Heart left ventricle (tissue), 16 donors: ENCODE measurements at regions not wholly inside any gene's neighbourhood (a gene's known extent, or its start where the extent isn't known, plus 50 kb on each side); places are given as distances from the start of the nearest gene placed in this dataset.

Source experiments
- ATAC-seq, 4 donors: fragments of 200-7000 bp; cut with Tn5 transposase; one replicate each; pipeline ENCODE4 v1.9.1; 2020 to 2022; ENCODE audit warnings: moderate library complexity in 4 of 4, mild to moderate bottlenecking in 3 of 4, moderate number of reproducible peaks in 1 of 4
- DNase-seq, 5 donors: peaks; one replicate each; pipeline ENCODE4 v3.0.0-alpha.2; 2020
- H3K27ac ChIP-seq, 12 donors: fragments of 200-600 bp; sonication (generic) in 4 of 12; one replicate each; pipeline versions ENCODE4 v1.5.0 to v1.8.0; 2016 to 2022; ENCODE audit warnings: mild to moderate bottlenecking in 2 of 12
- H3K27me3 ChIP-seq, 9 donors: fragments of 200-600 bp; sonication (generic) in 2 of 9; one replicate each; pipeline versions ENCODE4 v1.5.1 to v1.8.0; 2016 to 2022; ENCODE audit warnings: mild to moderate bottlenecking in 3 of 9
- H3K36me3 ChIP-seq, 9 donors: fragments of 200-600 bp; sonication (generic) in 2 of 9; one replicate each; pipeline versions ENCODE4 v1.5.0 to v1.8.0; 2018 to 2022; ENCODE audit warnings: mild to moderate bottlenecking in 2 of 9
- H3K4me1 ChIP-seq, 12 donors: fragments of 200-600 bp; sonication (generic) in 4 of 12; one replicate each; pipeline versions ENCODE4 v1.5.0 to v1.8.0; 2016 to 2022; ENCODE audit warnings: mild to moderate bottlenecking in 3 of 12
- H3K4me3 ChIP-seq, 12 donors: fragments of 200-600 bp; sonication (generic) in 4 of 12; one replicate each; pipeline versions ENCODE4 v1.5.0 to v1.8.0; 2017 to 2022; ENCODE audit warnings: mild to moderate bottlenecking in 9 of 12, moderate library complexity in 4 of 12
- H3K9me3 ChIP-seq, 12 donors: fragments of 200-600 bp; sonication (generic) in 4 of 12; one replicate each; pipeline versions ENCODE4 v1.5.0 to v1.8.0; 2016 to 2022; ENCODE audit warnings: mild to moderate bottlenecking in 1 of 12
- POLR2A ChIP-seq, 2 donors: fragments of 450-650 bp; IDR thresholded peaks; one replicate each; pipeline ENCODE4 v1.6.1; 2017; ENCODE audit warnings: antibody characterized with exemption in 2 of 2, mild to moderate bottlenecking in 2 of 2, moderate library complexity in 2 of 2
- WGBS, 4 donors: extraction: QIAGEN DNeasy Blood & Tissue Kit in 2 of 4; methylation state at CpG; one replicate each; pipeline versions ENCODE4 v1.1.5 to v1.1.7; 2013 to 2018; 5-methylcytosine and 5-hydroxymethylcytosine counted together
- intact Hi-C, 10 donors: fragments of 100-400 bp; cut with DNase I; formaldehyde crosslinking; loops; one replicate each; pipeline versions ENCODE4 v1.11.1 to v1.14.2; 2022
- TF ChIP-seq, protein P1 (sequence below), 12 donors: fragments of 200-600 bp; sonication (generic) in 4 of 12; IDR thresholded peaks; one replicate each; pipeline versions ENCODE4 v1.5.0 to v1.8.0; 2018 to 2022; ENCODE audit warnings: antibody characterized with exemption in 12 of 12, mild to moderate bottlenecking in 5 of 12
- donor health status: ischemic (EF 13 %, LVEDD 7.1; RV severe dilation, severe dysfunction).
- donor health status: healthy with polysubstance abuse.
- donor health status: DM: no; HTN: yes; CAD: no.
- donor health status: DM: no; HTN: no; CAD: no.
- donor health status: ischemic (EF 25% LVEDD 6.9; RV normal size, moderate dysfunction).
- donor health status: ischemic (EF 25% LVEDD 5.7; RV mildly dilated, moderate dysfunction).
- donor health status: healthy.
- donor health status: DM: yes; HTN: yes; CAD: no.
- donor health status: ischemic (EF 35%, LVEDD 5.7; RV mildly dilated, moderate dysfunction).
- donor health status: nonischemic (EF 11% LVEDD 7.7; RV severe dilation, severe dysfunction).
- donor health status: DM: yes; HTN: yes; CAD: no.
- donor health status: PGD.
- donor health status: ischemic (EF 29% LVEDD 5.4; RV normal size, mild dysfunction).
- donor health status: nonischemic (EF 23%, LVEDD 6.1; RV moderate dilation, normal function).

DNA sequence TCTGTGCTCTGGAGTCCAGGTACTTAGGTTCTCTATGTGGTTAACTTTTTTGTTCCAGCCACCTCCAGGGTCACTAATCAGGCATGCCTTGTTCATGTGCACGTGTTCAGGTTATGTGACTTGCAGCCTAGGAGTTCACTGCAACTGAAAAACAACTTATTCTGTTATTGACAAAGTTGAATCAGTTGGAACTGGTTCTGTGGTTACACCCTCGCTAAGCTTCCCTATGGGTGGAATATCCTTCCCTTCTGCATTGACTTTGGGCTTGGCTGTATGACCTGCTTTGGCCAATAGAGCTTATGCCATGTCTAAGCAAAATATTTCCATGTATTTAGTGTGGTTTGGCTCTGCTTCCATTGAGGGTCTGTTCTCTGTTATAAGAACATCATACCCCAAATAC is 66.0 kb upstream of the DNAH14 start:
- no peaks in the 10 kb centered on the region for H3K36me3 ChIP-seq
- DNase-seq (no peak), ATAC-seq (no peak)
- H3K4me3 ChIP-seq, result no peak overlapping the region
- peaks cover 0 to 10% (median 0%) of the 10 kb centered on the region in 9 donors for H3K27me3 ChIP-seq
- 78 to 93% (median 81%) methylated on average over 2 of the region's 2 CpGs for WGBS, 4 donors
- intact Hi-C loops, result no loop called here
- H3K4me1 ChIP-seq, result no peaks in the 10 kb centered on the region
- peaks cover 0 to 22% (median 0%) of the 10 kb centered on the region in 12 donors for H3K9me3 ChIP-seq
- TF ChIP-seq POLR2A (IDR thresholded peaks at IDR 0.05), result no peak
- TF ChIP-seq, protein P1, sequence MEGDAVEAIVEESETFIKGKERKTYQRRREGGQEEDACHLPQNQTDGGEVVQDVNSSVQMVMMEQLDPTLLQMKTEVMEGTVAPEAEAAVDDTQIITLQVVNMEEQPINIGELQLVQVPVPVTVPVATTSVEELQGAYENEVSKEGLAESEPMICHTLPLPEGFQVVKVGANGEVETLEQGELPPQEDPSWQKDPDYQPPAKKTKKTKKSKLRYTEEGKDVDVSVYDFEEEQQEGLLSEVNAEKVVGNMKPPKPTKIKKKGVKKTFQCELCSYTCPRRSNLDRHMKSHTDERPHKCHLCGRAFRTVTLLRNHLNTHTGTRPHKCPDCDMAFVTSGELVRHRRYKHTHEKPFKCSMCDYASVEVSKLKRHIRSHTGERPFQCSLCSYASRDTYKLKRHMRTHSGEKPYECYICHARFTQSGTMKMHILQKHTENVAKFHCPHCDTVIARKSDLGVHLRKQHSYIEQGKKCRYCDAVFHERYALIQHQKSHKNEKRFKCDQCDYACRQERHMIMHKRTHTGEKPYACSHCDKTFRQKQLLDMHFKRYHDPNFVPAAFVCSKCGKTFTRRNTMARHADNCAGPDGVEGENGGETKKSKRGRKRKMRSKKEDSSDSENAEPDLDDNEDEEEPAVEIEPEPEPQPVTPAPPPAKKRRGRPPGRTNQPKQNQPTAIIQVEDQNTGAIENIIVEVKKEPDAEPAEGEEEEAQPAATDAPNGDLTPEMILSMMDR (IDR thresholded peaks at IDR 0.05), result no peak
- H3K27ac ChIP-seq, result no peak overlapping the region

DNA sequence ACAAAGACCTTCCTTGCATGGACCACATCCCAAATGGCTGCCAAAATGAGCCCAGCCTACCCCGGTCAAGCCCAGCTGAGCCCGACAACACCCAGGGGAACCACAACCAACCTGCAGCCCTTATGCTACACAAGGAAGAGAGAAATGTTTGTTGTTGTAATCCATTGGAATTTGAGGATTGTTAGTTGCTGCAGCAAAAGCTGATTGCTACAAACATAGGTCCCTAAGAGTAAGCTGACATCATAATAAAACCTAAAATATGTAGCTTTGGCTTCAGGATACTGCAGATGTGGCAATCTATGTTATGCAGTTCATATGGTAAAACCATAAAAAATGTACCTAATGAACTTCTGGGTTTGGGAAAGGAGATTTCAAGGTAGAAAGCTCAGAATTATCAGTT is 65.5 kb upstream of the DNAH14 start:
- no peak for DNase-seq
- TF ChIP-seq, protein P1 (IDR thresholded peaks at IDR 0.05), result no peak
- no peak for TF ChIP-seq POLR2A (IDR thresholded peaks at IDR 0.05)
- H3K27ac ChIP-seq, result no peak overlapping the region
- H3K27me3 ChIP-seq, result peaks cover 0 to 10% (median 0%) of the 10 kb centered on the region in 9 donors
- intact Hi-C loops, result no loop called here
- H3K36me3 ChIP-seq, result no peaks in the 10 kb centered on the region
- no peak for ATAC-seq
- no peak overlapping the region for H3K4me3 ChIP-seq
- no peaks in the 10 kb centered on the region for H3K4me1 ChIP-seq
- WGBS, 4 donors, result 65 to 98% (median 93%) methylated on average over 2 of the region's 2 CpGs
- peaks cover 0 to 22% (median 0%) of the 10 kb centered on the region in 12 donors for H3K9me3 ChIP-seq

- Histone ChIP-seq H3K36me3 (no peaks in the 10 kb centered on the region), H3K27me3 (peaks cover 0 to 10% (median 0%) of the 10 kb centered on the region in 9 donors), H3K4me1 (no peaks in the 10 kb centered on the region), H3K27ac (no peak overlapping the region), H3K4me3 (no peak overlapping the region), H3K9me3 (peaks cover 0 to 26% (median 0%) of the 10 kb centered on the region in 12 donors)
- no peak for TF ChIP-seq POLR2A (IDR thresholded peaks at IDR 0.05)
- TF ChIP-seq, protein P1 (IDR thresholded peaks at IDR 0.05), result no peak
- no peak for ATAC-seq
- no peak for DNase-seq
- WGBS, 4 donors, result 58 to 70% (median 62%) methylated on average over 1 of the region's 1 CpG
- intact Hi-C loops, result no loop called here
Measured at GRCh38 chr1:224865510-224865909, 64.0 kb upstream of the DNAH14 start.

GRCh38 chr1:224866940-224867339 is 62.5 kb upstream of the DNAH14 start:
- no peak overlapping the region for H3K4me3 ChIP-seq
- intact Hi-C loops, result no loop called here
- DNase-seq (no peak), ATAC-seq (no peak)
- H3K9me3 ChIP-seq, result peaks cover 0 to 26% (median 0%) of the 10 kb centered on the region in 12 donors
- no peak for TF ChIP-seq POLR2A (IDR thresholded peaks at IDR 0.05)
- TF ChIP-seq, protein P1 (IDR thresholded peaks at IDR 0.05), result no peak
- no peaks in the 10 kb centered on the region for H3K4me1 ChIP-seq
- peaks cover 0 to 14% (median 0%) of the 10 kb centered on the region in 9 donors for H3K27me3 ChIP-seq
- H3K27ac ChIP-seq, result no peak overlapping the region
- no peaks in the 10 kb centered on the region for H3K36me3 ChIP-seq
